ENCODE measurements at regions not wholly inside any gene's neighbourhood (a gene's known extent, or its start where the extent isn't known, plus 50 kb on each side); places are given as distances from the start of the nearest gene placed in this dataset.

GRCh38 chr17:55644346-55644745, 78.3 kb downstream of the TMEM100 start (continued):
- TF ChIP-seq, protein P1, sequence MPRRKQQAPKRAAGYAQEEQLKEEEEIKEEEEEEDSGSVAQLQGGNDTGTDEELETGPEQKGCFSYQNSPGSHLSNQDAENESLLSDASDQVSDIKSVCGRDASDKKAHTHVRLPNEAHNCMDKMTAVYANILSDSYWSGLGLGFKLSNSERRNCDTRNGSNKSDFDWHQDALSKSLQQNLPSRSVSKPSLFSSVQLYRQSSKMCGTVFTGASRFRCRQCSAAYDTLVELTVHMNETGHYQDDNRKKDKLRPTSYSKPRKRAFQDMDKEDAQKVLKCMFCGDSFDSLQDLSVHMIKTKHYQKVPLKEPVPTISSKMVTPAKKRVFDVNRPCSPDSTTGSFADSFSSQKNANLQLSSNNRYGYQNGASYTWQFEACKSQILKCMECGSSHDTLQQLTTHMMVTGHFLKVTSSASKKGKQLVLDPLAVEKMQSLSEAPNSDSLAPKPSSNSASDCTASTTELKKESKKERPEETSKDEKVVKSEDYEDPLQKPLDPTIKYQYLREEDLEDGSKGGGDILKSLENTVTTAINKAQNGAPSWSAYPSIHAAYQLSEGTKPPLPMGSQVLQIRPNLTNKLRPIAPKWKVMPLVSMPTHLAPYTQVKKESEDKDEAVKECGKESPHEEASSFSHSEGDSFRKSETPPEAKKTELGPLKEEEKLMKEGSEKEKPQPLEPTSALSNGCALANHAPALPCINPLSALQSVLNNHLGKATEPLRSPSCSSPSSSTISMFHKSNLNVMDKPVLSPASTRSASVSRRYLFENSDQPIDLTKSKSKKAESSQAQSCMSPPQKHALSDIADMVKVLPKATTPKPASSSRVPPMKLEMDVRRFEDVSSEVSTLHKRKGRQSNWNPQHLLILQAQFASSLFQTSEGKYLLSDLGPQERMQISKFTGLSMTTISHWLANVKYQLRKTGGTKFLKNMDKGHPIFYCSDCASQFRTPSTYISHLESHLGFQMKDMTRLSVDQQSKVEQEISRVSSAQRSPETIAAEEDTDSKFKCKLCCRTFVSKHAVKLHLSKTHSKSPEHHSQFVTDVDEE (CRISPR knock-in tag; IDR thresholded peaks at IDR 0.05) = no peak
- TF ChIP-seq TOX (CRISPR knock-in tag; IDR thresholded peaks at IDR 0.05; ENCODE audit: borderline replicate concordance) (no peak), ZNF565 (CRISPR knock-in tag; conservative IDR thresholded peaks at IDR 0.05; ENCODE audit: low read depth) (no peak), TCF4 (CRISPR knock-in tag; IDR thresholded peaks at IDR 0.05; ENCODE audit: borderline replicate concordance) (no peak), ZNF70 (CRISPR knock-in tag; IDR thresholded peaks at IDR 0.05) (no peak), ESRRG (CRISPR knock-in tag; IDR thresholded peaks at IDR 0.05) (no peak), GLIS3 (CRISPR knock-in tag; IDR thresholded peaks at IDR 0.05) (no peak)

DNA sequence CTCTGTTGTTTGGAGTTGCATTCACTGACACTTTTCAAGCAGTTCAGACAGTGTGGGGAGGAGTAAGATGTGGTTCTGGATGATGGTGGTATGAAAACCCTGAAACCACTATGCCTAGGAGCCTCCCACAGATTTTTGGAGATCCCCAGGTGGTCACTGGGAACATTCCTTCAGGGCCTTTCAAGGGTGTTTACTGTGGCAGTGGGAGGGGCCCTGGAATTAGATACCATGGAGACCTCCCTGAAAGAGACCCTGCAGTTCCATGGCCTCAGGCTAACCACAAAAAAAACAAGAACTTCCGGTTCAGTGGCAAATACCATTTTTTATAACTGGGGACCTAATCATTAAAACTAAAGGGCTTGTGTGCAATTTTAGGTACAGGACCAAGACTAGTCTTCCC, 79.9 kb downstream of the TMEM100 start:
- no peak for ATAC-seq
- TF ChIP-seq TCF4 (CRISPR knock-in tag; IDR thresholded peaks at IDR 0.05; ENCODE audit: borderline replicate concordance) (no peak), TOX (CRISPR knock-in tag; IDR thresholded peaks at IDR 0.05; ENCODE audit: borderline replicate concordance) (no peak), RARB (CRISPR knock-in tag; IDR thresholded peaks at IDR 0.05) (no peak), ARNTL (CRISPR knock-in tag; IDR thresholded peaks at IDR 0.05; ENCODE audit: borderline replicate concordance, low read depth) (no peak), BACH2 (CRISPR knock-in tag; IDR thresholded peaks at IDR 0.05; ENCODE audit: borderline replicate concordance) (no peak), ZFP3 (CRISPR knock-in tag; IDR thresholded peaks at IDR 0.05) (no peak), CSDC2 (CRISPR knock-in tag; IDR thresholded peaks at IDR 0.05) (no peak), SNAI2 (CRISPR knock-in tag; IDR thresholded peaks at IDR 0.05) (no peak)

GRCh38 chr17:55641676-55642081, 81.0 kb downstream of the TMEM100 start:
- TF ChIP-seq TCF4 (CRISPR knock-in tag; IDR thresholded peaks at IDR 0.05; ENCODE audit: borderline replicate concordance) = no peak
- TF ChIP-seq BACH2 (CRISPR knock-in tag; IDR thresholded peaks at IDR 0.05; ENCODE audit: borderline replicate concordance) = no peak
- TF ChIP-seq CSDC2 (CRISPR knock-in tag; IDR thresholded peaks at IDR 0.05) = no peak
- TF ChIP-seq RARB (CRISPR knock-in tag; IDR thresholded peaks at IDR 0.05) = no peak
- TF ChIP-seq ESRRG (CRISPR knock-in tag; IDR thresholded peaks at IDR 0.05) = no peak
- peak; percentile 97 for ATAC-seq

GRCh38 chr17:55639096-55639495, 83.6 kb downstream of the TMEM100 start:
- no peak for ATAC-seq
- no peak for TF ChIP-seq ZFP30 (CRISPR knock-in tag; IDR thresholded peaks at IDR 0.05)
- TF ChIP-seq ZNF565 (CRISPR knock-in tag; conservative IDR thresholded peaks at IDR 0.05; ENCODE audit: low read depth) = no peak
- TF ChIP-seq ARNTL (CRISPR knock-in tag; IDR thresholded peaks at IDR 0.05; ENCODE audit: borderline replicate concordance, low read depth) = no peak
- TF ChIP-seq ISL1 (CRISPR knock-in tag; IDR thresholded peaks at IDR 0.05) = no peak
- no peak for TF ChIP-seq GLIS3 (CRISPR knock-in tag; IDR thresholded peaks at IDR 0.05)
- no peak for TF ChIP-seq OSR1 (CRISPR knock-in tag; IDR thresholded peaks at IDR 0.05)
- no peak for TF ChIP-seq CSRNP3 (CRISPR knock-in tag; IDR thresholded peaks at IDR 0.05)
- TF ChIP-seq POU6F1 (CRISPR knock-in tag; IDR thresholded peaks at IDR 0.05; ENCODE audit: borderline replicate concordance, low read depth) = no peak
- TF ChIP-seq SNAI2 (CRISPR knock-in tag; IDR thresholded peaks at IDR 0.05) = no peak
- TF ChIP-seq ZNF70 (CRISPR knock-in tag; IDR thresholded peaks at IDR 0.05) = no peak
- TF ChIP-seq PPARA (CRISPR knock-in tag; IDR thresholded peaks at IDR 0.05; ENCODE audit: borderline replicate concordance) = no peak
- TF ChIP-seq PATZ1 (CRISPR knock-in tag; IDR thresholded peaks at IDR 0.05; ENCODE audit: borderline replicate concordance) = no peak
- no peak for TF ChIP-seq ZC3H10 (CRISPR knock-in tag; IDR thresholded peaks at IDR 0.05)
- TF ChIP-seq CSDC2 (CRISPR knock-in tag; IDR thresholded peaks at IDR 0.05) = no peak
- TF ChIP-seq ZFP3 (CRISPR knock-in tag; IDR thresholded peaks at IDR 0.05) = no peak
- no peak for TF ChIP-seq RARB (CRISPR knock-in tag; IDR thresholded peaks at IDR 0.05)
- no peak for TF ChIP-seq BACH2 (CRISPR knock-in tag; IDR thresholded peaks at IDR 0.05; ENCODE audit: borderline replicate concordance)
- TF ChIP-seq, protein P1 (CRISPR knock-in tag; IDR thresholded peaks at IDR 0.05) = no peak
- no peak for TF ChIP-seq TCF4 (CRISPR knock-in tag; IDR thresholded peaks at IDR 0.05; ENCODE audit: borderline replicate concordance)
- TF ChIP-seq ESRRG (CRISPR knock-in tag; IDR thresholded peaks at IDR 0.05) = no peak

Data from SK-N-SH treated with all-trans-retinoic acid at 6 μM for 48 hours (cell line).